Keratinocyte (primary cell): ENCODE measurements at regions not wholly inside any gene's neighbourhood (a gene's known extent, or its start where the extent isn't known, plus 50 kb on each side); places are given as distances from the start of the nearest gene placed in this dataset.

ENCODE experiments used
- CTCF ChIP-seq, 3 experiments: IDR thresholded peaks in 1 of 3; conservative IDR thresholded peaks in 1 of 3; optimal IDR thresholded peaks in 1 of 3; 2 replicates in 2 of 3; 3 replicates in 1 of 3; pipeline versions ENCODE3 to v1.5.1; 2011; ENCODE audit warnings: low read length in 3 of 3, mild to moderate bottlenecking in 3 of 3, moderate library complexity in 2 of 3, control low read depth in 1 of 3, inconsistent platforms in 1 of 3; ENCODE audit not compliant: insufficient read depth in 2 of 3; ENCODE audit errors: extremely low read depth in 1 of 3
- EZH2 ChIP-seq: IDR thresholded peaks from one replicate; pipeline ENCODE4 v1.6.1; 2012; ENCODE audit warnings: inconsistent platforms, mild to moderate bottlenecking, low read length, moderate library complexity

GRCh38 chr13:85589021-85589420 is 210.2 kb downstream of the SLITRK6 start:
- TF ChIP-seq EZH2 (no peak), CTCF (optimal IDR thresholded peaks at IDR 0.05 in 1 of 3, IDR thresholded peaks at IDR 0.05 in 1 of 3, conservative IDR thresholded peaks at IDR 0.05 in 1 of 3; ENCODE audit: extremely low read depth in 1 of 3, insufficient read depth in 2 of 3, low read length in 3 of 3) (no peak)
